D341Med (cell line): ENCODE measurements at regions not wholly inside any gene's neighbourhood (a gene's known extent, or its start where the extent isn't known, plus 50 kb on each side); places are given as distances from the start of the nearest gene placed in this dataset.

Source experiments
- DNase-seq: peaks from one replicate; pipeline ENCODE4 v3.0.0; 2012; ENCODE audit warnings: low spot score

- no peak for DNase-seq
These were observed 152.5 kb upstream of the GYPC start for GRCh38 chr2:126503476-126503875.

- no peak for DNase-seq
These were observed 151.0 kb upstream of the GYPC start for GRCh38 chr2:126504949-126505348.

- no peak for DNase-seq
These were observed 149.2 kb upstream of the GYPC start for GRCh38 chr2:126506786-126507185.

GRCh38 chr2:126507425-126507911 lies 148.5 kb upstream of the GYPC start:
- DNase-seq, result no peak

GRCh38 chr2:126510356-126510755 lies 145.6 kb upstream of the GYPC start:
- DNase-seq, result no peak

GRCh38 chr2:126510960-126511359 lies 145.0 kb upstream of the GYPC start:
- DNase-seq, result no peak

- no peak for DNase-seq
These were observed 143.9 kb upstream of the GYPC start for GRCh38 chr2:126512026-126512425.

- DNase-seq, result no peak
These were observed 142.9 kb upstream of the GYPC start for GRCh38 chr2:126513033-126513432.

GRCh38 chr2:126515471-126515870 lies 140.5 kb upstream of the GYPC start:
- DNase-seq, result no peak

- no peak for DNase-seq
These were observed 137.8 kb upstream of the GYPC start for GRCh38 chr2:126518196-126518595.

- DNase-seq, result peak; percentile 61
These were observed 128.0 kb upstream of the GYPC start for GRCh38 chr2:126527836-126528490.

- DNase-seq, result no peak
These were observed 124.9 kb upstream of the GYPC start for GRCh38 chr2:126531029-126531428.

- no peak for DNase-seq
These were observed 121.5 kb upstream of the GYPC start for GRCh38 chr2:126534478-126534877.

GRCh38 chr2:126535408-126535807 lies 120.5 kb upstream of the GYPC start:
- DNase-seq, result no peak

- no peak for DNase-seq
These were observed 119.3 kb upstream of the GYPC start for GRCh38 chr2:126536605-126537200.

- DNase-seq, result no peak
These were observed 116.9 kb upstream of the GYPC start for GRCh38 chr2:126539101-126539500.

- DNase-seq, result no peak
These were observed 113.7 kb upstream of the GYPC start for GRCh38 chr2:126542247-126542646.

GRCh38 chr2:126543081-126543480 lies 112.9 kb upstream of the GYPC start:
- DNase-seq, result no peak

GRCh38 chr2:126558029-126558428 lies 97.9 kb upstream of the GYPC start:
- no peak for DNase-seq

GRCh38 chr2:126568734-126569133 lies 87.2 kb upstream of the GYPC start:
- no peak for DNase-seq

GRCh38 chr2:126571403-126571802 lies 84.6 kb upstream of the GYPC start:
- no peak for DNase-seq

GRCh38 chr2:126575631-126576030 lies 80.3 kb upstream of the GYPC start:
- DNase-seq, result no peak

GRCh38 chr2:126579868-126580267 lies 76.1 kb upstream of the GYPC start:
- DNase-seq, result no peak

- no peak for DNase-seq
These were observed 69.6 kb upstream of the GYPC start for GRCh38 chr2:126586317-126586716.
